Fibroblast of upper back skin (primary cell): ENCODE measurements at regions not wholly inside any gene's neighbourhood (a gene's known extent, or its start where the extent isn't known, plus 50 kb on each side); places are given as distances from the start of the nearest gene placed in this dataset.
"Not testable (repeated sequence)": the region's sequence is repeated elsewhere in the genome, so short reads cannot be mapped to it uniquely, and the experiment has no call there.

Experiments used
- DNase-seq: peaks from one replicate; pipeline ENCODE4 v3.0.0-alpha.2; 2013

GRCh38 chr4:49117951-49118350, 131.9 kb downstream of the CWH43 start:
- DNase-seq: not testable (repeated sequence)

GRCh38 chr4:49118379-49119212, 132.5 kb downstream of the CWH43 start:
- DNase-seq: not testable (repeated sequence)

GRCh38 chr4:49119345-49119744, 133.3 kb downstream of the CWH43 start:
- not testable (repeated sequence) for DNase-seq

GRCh38 chr4:49120042-49120779, 134.1 kb downstream of the CWH43 start:
- not testable (repeated sequence) for DNase-seq

- peak; percentile 57 for DNase-seq
Measured at GRCh38 chr4:49120804-49121203, 134.7 kb downstream of the CWH43 start.

- not testable (repeated sequence) for DNase-seq
Measured at GRCh38 chr4:49126443-49126842, 140.4 kb downstream of the CWH43 start.

GRCh38 chr4:49126858-49127257, 140.8 kb downstream of the CWH43 start:
- DNase-seq: not testable (repeated sequence)

GRCh38 chr4:49129385-49129784, 143.3 kb downstream of the CWH43 start:
- DNase-seq: not testable (repeated sequence)

- not testable (repeated sequence) for DNase-seq
Measured at GRCh38 chr4:49129870-49130269, 143.8 kb downstream of the CWH43 start.

GRCh38 chr4:49130724-49131123, 144.6 kb downstream of the CWH43 start:
- not testable (repeated sequence) for DNase-seq

GRCh38 chr4:49137043-49137442, 151.0 kb downstream of the CWH43 start:
- not testable (repeated sequence) for DNase-seq

- not testable (repeated sequence) for DNase-seq
Measured at GRCh38 chr4:49137961-49138360, 151.9 kb downstream of the CWH43 start.

- not testable (repeated sequence) for DNase-seq
Measured at GRCh38 chr4:49138818-49139217, 152.7 kb downstream of the CWH43 start.

GRCh38 chr4:49139513-49139912, 153.4 kb downstream of the CWH43 start:
- not testable (repeated sequence) for DNase-seq

- not testable (repeated sequence) for DNase-seq
Measured at GRCh38 chr4:49140351-49140750, 154.3 kb downstream of the CWH43 start.

- not testable (repeated sequence) for DNase-seq
Measured at GRCh38 chr4:49141955-49142354, 155.9 kb downstream of the CWH43 start.

GRCh38 chr4:49147143-49147542, 161.1 kb downstream of the CWH43 start:
- not testable (repeated sequence) for DNase-seq

- not testable (repeated sequence) for DNase-seq
Measured at GRCh38 chr4:49147596-49147995, 161.5 kb downstream of the CWH43 start.

GRCh38 chr4:49149006-49149975, 163.2 kb downstream of the CWH43 start:
- peak; percentile 64 for DNase-seq

GRCh38 chr4:49150351-49151083, 164.4 kb downstream of the CWH43 start:
- DNase-seq: not testable (repeated sequence)

GRCh38 chr4:49153011-49153410, 166.9 kb downstream of the CWH43 start:
- DNase-seq: not testable (repeated sequence)
